GM23248 (cell line): ENCODE measurements at regions not wholly inside any gene's neighbourhood (a gene's known extent, or its start where the extent isn't known, plus 50 kb on each side); places are given as distances from the start of the nearest gene placed in this dataset.

Experiments used
- EZH2 ChIP-seq: fragments of 200-600 bp; sonication (generic); IDR thresholded peaks from 2 replicates; pipeline ENCODE4 v1.6.1; 2018; ENCODE audit warnings: antibody characterized with exemption, mild to moderate bottlenecking; ENCODE audit not compliant: insufficient read depth, poor library complexity, severe bottlenecking
- EZH2phosphoT487 ChIP-seq: fragments of 200-600 bp; sonication (generic); IDR thresholded peaks from 2 replicates; pipeline ENCODE4 v1.6.1; 2018; ENCODE audit warnings: antibody characterized with exemption, moderate library complexity, mild to moderate bottlenecking, low read depth; ENCODE audit not compliant: insufficient read depth

- TF ChIP-seq EZH2 (no peak), EZH2phosphoT487 (no peak)
Observed at GRCh38 chr11:43074810-43075209, 237.0 kb upstream of the API5 start.
